ENCODE measurements at regions not wholly inside any gene's neighbourhood (a gene's known extent, or its start where the extent isn't known, plus 50 kb on each side); places are given as distances from the start of the nearest gene placed in this dataset.

DNA sequence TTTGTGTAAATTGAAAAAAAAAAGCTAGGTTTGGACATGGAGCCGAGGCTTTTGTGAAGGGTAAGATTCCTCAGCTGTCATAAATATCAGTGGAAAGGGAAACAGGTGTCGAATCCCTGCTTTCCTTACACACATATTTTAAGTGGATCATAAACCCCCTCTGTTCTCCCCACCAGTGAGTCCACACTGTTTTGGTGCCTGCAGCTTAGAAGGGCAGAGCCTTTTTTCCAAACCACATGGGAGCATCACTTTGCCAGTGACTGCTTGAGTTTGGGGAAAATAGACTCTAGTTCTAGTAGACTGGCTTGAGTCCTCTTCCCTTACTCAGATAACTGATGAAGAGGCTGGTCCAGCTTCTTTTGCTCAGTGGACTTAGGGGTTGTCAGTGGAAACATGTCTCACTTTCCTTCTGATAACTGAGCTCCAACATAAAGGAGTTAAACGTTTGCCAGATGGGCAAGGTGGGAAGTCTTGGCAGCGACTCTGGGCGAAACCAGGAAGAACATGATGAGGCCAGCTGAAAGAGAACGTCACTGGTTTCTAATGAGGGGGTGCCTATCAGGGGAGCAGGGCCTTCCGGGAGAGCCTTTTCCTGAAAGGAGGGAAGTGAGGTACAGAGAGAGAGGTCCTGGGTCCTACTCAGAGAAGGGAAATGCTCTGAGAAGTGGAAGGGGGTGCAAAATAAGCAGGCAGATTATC, 168.1 kb upstream of the PARP11 start:
- Histone ChIP-seq H3K4me3 (replicated peaks in 1 of 3; ENCODE audit: insufficient read depth in 1 of 3, low read depth in 1 of 3, low read length in 3 of 3) (no peak overlapping the region), H3K36me3 (ENCODE audit: control insufficient read depth in 2 of 2, extremely low read depth in 1 of 2, insufficient read depth in 2 of 2, low read length in 2 of 2) (no peaks in the 10 kb centered on the region), H3K4me2 (ENCODE audit: insufficient read depth, low read length) (no peak overlapping the region), H2AFZ (ENCODE audit: low read depth, low read length) (no peak overlapping the region), H3K9ac (replicated peaks; ENCODE audit: extremely low read depth, insufficient read depth, low read length) (no peak overlapping the region), H3K79me2 (ENCODE audit: control insufficient read depth, insufficient read depth, low read length) (no peaks in the 10 kb centered on the region), H3K27ac (ENCODE audit: insufficient read depth, low read depth, low read length) (no peak overlapping the region), H3K9me3 (replicated peaks; ENCODE audit: control insufficient read depth, insufficient read depth, low read length) (no peaks in the 10 kb centered on the region), H3K4me1 (ENCODE audit: control insufficient read depth, extremely low read depth, insufficient read depth, low read length) (no peaks in the 10 kb centered on the region), H4K20me1 (replicated peaks; ENCODE audit: control insufficient read depth, extremely low read depth, insufficient read depth, low read length) (no peaks in the 10 kb centered on the region), H3K9me1 (replicated peaks; ENCODE audit: control insufficient read depth, extremely low read depth, insufficient read depth, low read length) (no peaks in the 10 kb centered on the region), H3K27me3 (ENCODE audit: control insufficient read depth in 2 of 2, insufficient read depth in 2 of 2, low read length in 2 of 2) (peaks cover 0 to 3% of the 10 kb centered on the region in 2 experiments)
- POLR2A ChIA-PET = no interaction called here
- DNase-seq (ENCODE audit: low read depth, low spot score) (no peak), FAIRE-seq (no peak)
- intact Hi-C loops (cut with micrococcal nuclease) = no loop called here
- BruUV-seq (replicated peaks) = no TSS peak
- TF ChIP-seq JUN (IDR thresholded peaks at IDR 0.05; ENCODE audit: borderline replicate concordance, insufficient read depth, insufficient read length, low read depth) (no peak), MYC (IDR thresholded peaks at IDR 0.05; ENCODE audit: low read depth, low read length) (no peak), POLR2AphosphoS5 (IDR thresholded peaks at IDR 0.05; ENCODE audit: insufficient read depth, low read depth, low read length) (no peak), EZH2 (IDR thresholded peaks at IDR 0.05; ENCODE audit: borderline replicate concordance, low read depth, low read length, severe bottlenecking) (no peak), POLR2A (IDR thresholded peaks at IDR 0.05; ENCODE audit: low read depth, low read length) (no peak), FOS (IDR thresholded peaks at IDR 0.05; ENCODE audit: borderline replicate concordance, insufficient read depth, low read length) (no peak), GATA2 (IDR thresholded peaks at IDR 0.05; ENCODE audit: insufficient read depth, insufficient read length, low read depth, low read length) (no peak)
- TF ChIP-seq, protein P1, sequence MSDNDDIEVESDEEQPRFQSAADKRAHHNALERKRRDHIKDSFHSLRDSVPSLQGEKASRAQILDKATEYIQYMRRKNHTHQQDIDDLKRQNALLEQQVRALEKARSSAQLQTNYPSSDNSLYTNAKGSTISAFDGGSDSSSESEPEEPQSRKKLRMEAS (IDR thresholded peaks at IDR 0.05; ENCODE audit: insufficient read depth, insufficient read length) = no peak
- TF ChIP-seq, protein P2, sequence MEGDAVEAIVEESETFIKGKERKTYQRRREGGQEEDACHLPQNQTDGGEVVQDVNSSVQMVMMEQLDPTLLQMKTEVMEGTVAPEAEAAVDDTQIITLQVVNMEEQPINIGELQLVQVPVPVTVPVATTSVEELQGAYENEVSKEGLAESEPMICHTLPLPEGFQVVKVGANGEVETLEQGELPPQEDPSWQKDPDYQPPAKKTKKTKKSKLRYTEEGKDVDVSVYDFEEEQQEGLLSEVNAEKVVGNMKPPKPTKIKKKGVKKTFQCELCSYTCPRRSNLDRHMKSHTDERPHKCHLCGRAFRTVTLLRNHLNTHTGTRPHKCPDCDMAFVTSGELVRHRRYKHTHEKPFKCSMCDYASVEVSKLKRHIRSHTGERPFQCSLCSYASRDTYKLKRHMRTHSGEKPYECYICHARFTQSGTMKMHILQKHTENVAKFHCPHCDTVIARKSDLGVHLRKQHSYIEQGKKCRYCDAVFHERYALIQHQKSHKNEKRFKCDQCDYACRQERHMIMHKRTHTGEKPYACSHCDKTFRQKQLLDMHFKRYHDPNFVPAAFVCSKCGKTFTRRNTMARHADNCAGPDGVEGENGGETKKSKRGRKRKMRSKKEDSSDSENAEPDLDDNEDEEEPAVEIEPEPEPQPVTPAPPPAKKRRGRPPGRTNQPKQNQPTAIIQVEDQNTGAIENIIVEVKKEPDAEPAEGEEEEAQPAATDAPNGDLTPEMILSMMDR (IDR thresholded peaks at IDR 0.05; ENCODE audit: extremely low read depth in 1 of 2, insufficient read depth in 1 of 2, low read depth in 1 of 2, low read length in 2 of 2) = no peak
- CTCF ChIA-PET = interaction anchor here (0.7 to 5.9 kb wide), 4 partner anchors 31 to 741 kb away, joined by 3 to 191 read pairs (median 54); no protein-coding TSS in a partner anchor
- dilution Hi-C loops (cut with MboI; ENCODE audit: extremely low pct_ligation_motif_present, low sequenced_read_pairs) = no loop called here

Measured in endothelial cell of umbilical vein (primary cell).